Activated T-cell treated with anti-CD3 and anti-CD28 coated beads, Interleukin-2, amount 50 U/mL, for 1 hour (primary cell): ENCODE measurements at regions not wholly inside any gene's neighbourhood (a gene's known extent, or its start where the extent isn't known, plus 50 kb on each side); places are given as distances from the start of the nearest gene placed in this dataset.
A peak's percentile ranks its signal among the peaks of the same experiment; 100 is the strongest.

Experiments used
- DNase-seq: peaks from one replicate; pipeline ENCODE4 v3.0.0-alpha.2; 2020

- DNase-seq: no peak
Observed at GRCh38 chr15:94177112-94177511, 54.2 kb upstream of the MCTP2 start.

GRCh38 chr15:94175420-94175819 lies 55.9 kb upstream of the MCTP2 start:
- no peak for DNase-seq

GRCh38 chr15:94174399-94174802 lies 57.0 kb upstream of the MCTP2 start:
- no peak for DNase-seq

- no peak for DNase-seq
Observed at GRCh38 chr15:94168250-94168649, 63.1 kb upstream of the MCTP2 start.

GRCh38 chr15:94164971-94165370 lies 66.4 kb upstream of the MCTP2 start:
- no peak for DNase-seq

GRCh38 chr15:94164202-94164807 lies 67.1 kb upstream of the MCTP2 start:
- DNase-seq: peak; percentile 39

GRCh38 chr15:94162939-94163338 lies 68.4 kb upstream of the MCTP2 start:
- DNase-seq: no peak

GRCh38 chr15:94154255-94154654 lies 77.1 kb upstream of the MCTP2 start:
- no peak for DNase-seq

- DNase-seq: no peak
Observed at GRCh38 chr15:94145046-94145445, 86.3 kb upstream of the MCTP2 start.

GRCh38 chr15:94141802-94142201 lies 89.6 kb upstream of the MCTP2 start:
- no peak for DNase-seq

- DNase-seq: no peak
Observed at GRCh38 chr15:94135486-94136147, 95.7 kb upstream of the MCTP2 start.

- no peak for DNase-seq
Observed at GRCh38 chr15:94131875-94132274, 99.5 kb upstream of the MCTP2 start.

GRCh38 chr15:94130504-94130903 lies 100.9 kb upstream of the MCTP2 start:
- no peak for DNase-seq

- DNase-seq: no peak
Observed at GRCh38 chr15:94127006-94127405, 104.4 kb upstream of the MCTP2 start.

- no peak for DNase-seq
Observed at GRCh38 chr15:94125698-94126097, 105.7 kb upstream of the MCTP2 start.

GRCh38 chr15:94125156-94125555 lies 106.2 kb upstream of the MCTP2 start:
- DNase-seq: no peak

- DNase-seq: no peak
Observed at GRCh38 chr15:94122516-94122915, 108.8 kb upstream of the MCTP2 start.

- DNase-seq: peak; percentile 20
Observed at GRCh38 chr15:94119923-94120775, 111.2 kb upstream of the MCTP2 start.

GRCh38 chr15:94119298-94119811 lies 112.0 kb upstream of the MCTP2 start:
- DNase-seq: no peak

- no peak for DNase-seq
Observed at GRCh38 chr15:94110476-94111130, 120.8 kb upstream of the MCTP2 start.

- no peak for DNase-seq
Observed at GRCh38 chr15:94107652-94108051, 123.7 kb upstream of the MCTP2 start.

- no peak for DNase-seq
Observed at GRCh38 chr15:94105760-94106159, 125.6 kb upstream of the MCTP2 start.

GRCh38 chr15:94100863-94101262 lies 130.5 kb upstream of the MCTP2 start:
- no peak for DNase-seq
